Trophoblast cell (in vitro differentiated cells and primary cell): ENCODE measurements at regions not wholly inside any gene's neighbourhood (a gene's known extent, or its start where the extent isn't known, plus 50 kb on each side); places are given as distances from the start of the nearest gene placed in this dataset.

Experiments used
- DNase-seq, 2 donors: peaks; one replicate each; pipeline ENCODE4 v3.0.0-alpha.2; 2016
- H2AFZ ChIP-seq: 2 replicates; pipeline ENCODE4 v1.6.1; 2013; ENCODE audit warnings: low read length, moderate library complexity, mild to moderate bottlenecking; ENCODE audit not compliant: insufficient read depth, poor library complexity
- H2AK5ac ChIP-seq: 2 replicates; pipeline ENCODE4 v1.6.1; 2013; ENCODE audit warnings: mild to moderate bottlenecking, low read length
- H2BK120ac ChIP-seq: 2 replicates; pipeline ENCODE4 v1.6.1; 2013; ENCODE audit warnings: low read length, mild to moderate bottlenecking, moderate library complexity; ENCODE audit not compliant: insufficient read depth, poor library complexity
- H2BK12ac ChIP-seq: 2 replicates; pipeline ENCODE4 v1.6.1; 2013; ENCODE audit warnings: mild to moderate bottlenecking, low read length, moderate library complexity
- H2BK5ac ChIP-seq: 2 replicates; pipeline ENCODE4 v1.6.1; 2013; ENCODE audit warnings: low read length, low read depth, moderate library complexity, mild to moderate bottlenecking; ENCODE audit not compliant: poor library complexity
- H3K14ac ChIP-seq: 2 replicates; pipeline ENCODE4 v1.6.1; 2013; ENCODE audit warnings: mild to moderate bottlenecking, low read length
- H3K18ac ChIP-seq: 2 replicates; pipeline ENCODE4 v1.6.1; 2013; ENCODE audit warnings: mild to moderate bottlenecking, low read length
- H3K23ac ChIP-seq: 2 replicates; pipeline ENCODE4 v1.6.1; 2013; ENCODE audit warnings: low read length
- H3K27ac ChIP-seq: 2 replicates; pipeline ENCODE4 v1.5.1; 2013; ENCODE audit warnings: low read depth, mild to moderate bottlenecking, inconsistent platforms, low read length, moderate library complexity
- H3K27me3 ChIP-seq: 2 replicates; pipeline ENCODE4 v1.6.1; 2013; ENCODE audit warnings: inconsistent platforms, mild to moderate bottlenecking, low read length, moderate library complexity; ENCODE audit not compliant: insufficient read depth
- H3K36me3 ChIP-seq, 2 experiments: 1 replicate in 1 of 2; 2 replicates in 1 of 2; pipeline ENCODE4 v1.6.1; 2013; ENCODE audit warnings: low read length in 2 of 2, mild to moderate bottlenecking in 2 of 2, moderate library complexity in 1 of 2; ENCODE audit not compliant: insufficient read depth in 2 of 2, control insufficient read depth in 1 of 2
- H3K4ac ChIP-seq: 2 replicates; pipeline ENCODE4 v1.6.1; 2013; ENCODE audit warnings: low read depth, mild to moderate bottlenecking, low read length, moderate library complexity
- H3K4me1 ChIP-seq, 2 experiments: 1 replicate in 1 of 2; 2 replicates in 1 of 2; pipeline ENCODE4 v1.6.1; 2013; ENCODE audit warnings: low read length in 2 of 2, mild to moderate bottlenecking in 2 of 2, moderate library complexity in 1 of 2; ENCODE audit not compliant: insufficient read depth in 2 of 2, control insufficient read depth in 1 of 2
- H3K4me2 ChIP-seq: 2 replicates; pipeline ENCODE4 v1.6.1; 2013; ENCODE audit warnings: inconsistent platforms, mild to moderate bottlenecking, low read length, moderate library complexity
- H3K4me3 ChIP-seq: 2 replicates; pipeline ENCODE4 v1.5.1; 2013; ENCODE audit warnings: mild to moderate bottlenecking, low read depth, low read length, inconsistent platforms
- H3K79me1 ChIP-seq: one replicate; pipeline ENCODE4 v1.6.1; 2013; ENCODE audit warnings: low read length
- H3K79me2 ChIP-seq: 2 replicates; pipeline ENCODE4 v1.6.1; 2013; ENCODE audit warnings: low read length, mild to moderate bottlenecking; ENCODE audit not compliant: control insufficient read depth, insufficient read depth, poor library complexity
- H3K9ac ChIP-seq: 2 replicates; pipeline ENCODE4 v1.6.1; 2013; ENCODE audit warnings: mild to moderate bottlenecking, low read length
- H3K9me3 ChIP-seq: 2 replicates; pipeline ENCODE4 v1.6.1; 2013; ENCODE audit warnings: low read depth, mild to moderate bottlenecking, control low read depth, inconsistent platforms, low read length; ENCODE audit not compliant: insufficient read depth
- H4K12ac ChIP-seq: 2 replicates; pipeline ENCODE4 v1.6.1; 2013; ENCODE audit warnings: low read depth, mild to moderate bottlenecking, low read length, moderate library complexity
- H4K8ac ChIP-seq: 2 replicates; pipeline ENCODE4 v1.6.1; 2013; ENCODE audit warnings: low read depth, mild to moderate bottlenecking, low read length, moderate library complexity
- H4K91ac ChIP-seq: one replicate; pipeline ENCODE4 v1.6.1; 2013; ENCODE audit warnings: low read depth, mild to moderate bottlenecking, low read length, moderate library complexity
- WGBS: extraction: QIAGEN DNeasy Blood & Tissue Kit; methylation state at CpG from one replicate; pipeline ENCODE4 v1.1.7; 2013; ENCODE audit warnings: missing lambda C conversion rate; ENCODE audit not compliant: insufficient read length, insufficient coverage; ENCODE audit errors: extremely low coverage; 5-methylcytosine and 5-hydroxymethylcytosine counted together

- Histone ChIP-seq H3K79me2 (no peaks in the 10 kb centered on the region), H4K12ac (no peak overlapping the region), H4K8ac (no peak overlapping the region), H2BK120ac (no peak overlapping the region), H3K27me3 (no peaks in the 10 kb centered on the region), H2AFZ (no peak overlapping the region), H3K9ac (no peak overlapping the region), H3K4me2 (no peak overlapping the region), H3K79me1 (no peaks in the 10 kb centered on the region), H2AK5ac (no peak overlapping the region), H2BK5ac (no peak overlapping the region), H3K4me1 (no peaks in the 10 kb centered on the region), H2BK12ac (no peak overlapping the region), H3K4ac (no peak overlapping the region), H3K4me3 (no peak overlapping the region), H3K23ac (no peak overlapping the region), H3K18ac (no peak overlapping the region), H4K91ac (no peak overlapping the region), H3K36me3 (no peaks in the 10 kb centered on the region), H3K14ac (no peak overlapping the region), H3K9me3 (no peaks in the 10 kb centered on the region), H3K27ac (no peak overlapping the region)
- no peak for DNase-seq
- WGBS = no CpG with 5 or more reads among the region's 6 CpGs
These were observed 103.4 kb upstream of the CWC22 start for GRCh38 chr2:180110469-180110868.

GRCh38 chr2:180101846-180102245, 94.7 kb upstream of the CWC22 start:
- no CpG with 5 or more reads among the region's 1 CpG for WGBS
- Histone ChIP-seq H3K9ac (no peak overlapping the region), H3K4me2 (no peak overlapping the region), H2BK12ac (no peak overlapping the region), H4K91ac (no peak overlapping the region), H3K36me3 (no peaks in the 10 kb centered on the region), H2BK120ac (no peak overlapping the region), H3K4ac (no peak overlapping the region), H3K4me3 (no peak overlapping the region), H4K8ac (no peak overlapping the region), H3K79me1 (no peaks in the 10 kb centered on the region), H3K4me1 (no peaks in the 10 kb centered on the region), H3K14ac (no peak overlapping the region), H3K27ac (no peak overlapping the region), H2AFZ (no peak overlapping the region), H3K23ac (no peak overlapping the region), H3K18ac (no peak overlapping the region), H4K12ac (no peak overlapping the region), H2BK5ac (no peak overlapping the region), H2AK5ac (no peak overlapping the region), H3K79me2 (no peaks in the 10 kb centered on the region), H3K9me3 (no peaks in the 10 kb centered on the region), H3K27me3 (no peaks in the 10 kb centered on the region)
- DNase-seq = no peak

GRCh38 chr2:180099308-180099707, 92.2 kb upstream of the CWC22 start:
- H3K79me1 ChIP-seq = no peaks in the 10 kb centered on the region
- H2AFZ ChIP-seq = no peak overlapping the region
- H4K91ac ChIP-seq = no peak overlapping the region
- H3K27ac ChIP-seq = no peak overlapping the region
- no peak overlapping the region for H3K4me2 ChIP-seq
- no peak overlapping the region for H2BK120ac ChIP-seq
- no peak overlapping the region for H3K9ac ChIP-seq
- no peak overlapping the region for H4K8ac ChIP-seq
- no peaks in the 10 kb centered on the region for H3K27me3 ChIP-seq
- H2BK12ac ChIP-seq = no peak overlapping the region
- H2AK5ac ChIP-seq = no peak overlapping the region
- no peak overlapping the region for H4K12ac ChIP-seq
- H2BK5ac ChIP-seq = no peak overlapping the region
- no peak overlapping the region for H3K4ac ChIP-seq
- H3K36me3 ChIP-seq = no peaks in the 10 kb centered on the region
- H3K18ac ChIP-seq = no peak overlapping the region
- H3K4me3 ChIP-seq = no peak overlapping the region
- DNase-seq = no peak
- H3K4me1 ChIP-seq = no peaks in the 10 kb centered on the region
- no CpG with 5 or more reads among the region's 4 CpGs for WGBS
- no peak overlapping the region for H3K14ac ChIP-seq
- no peaks in the 10 kb centered on the region for H3K79me2 ChIP-seq
- no peak overlapping the region for H3K23ac ChIP-seq
- H3K9me3 ChIP-seq = no peaks in the 10 kb centered on the region

GRCh38 chr2:180085144-180085543, 78.0 kb upstream of the CWC22 start:
- Histone ChIP-seq H2AFZ (no peak overlapping the region), H3K27ac (no peak overlapping the region), H3K4me1 (no peaks in the 10 kb centered on the region), H3K79me1 (no peaks in the 10 kb centered on the region), H3K9me3 (no peaks in the 10 kb centered on the region), H4K8ac (no peak overlapping the region), H3K79me2 (no peaks in the 10 kb centered on the region), H3K23ac (no peak overlapping the region), H2BK5ac (no peak overlapping the region), H3K18ac (no peak overlapping the region), H3K14ac (no peak overlapping the region), H3K4me3 (no peak overlapping the region), H3K27me3 (no peaks in the 10 kb centered on the region), H3K36me3 (no peaks in the 10 kb centered on the region), H3K4ac (no peak overlapping the region), H2AK5ac (no peak overlapping the region), H3K4me2 (no peak overlapping the region), H4K91ac (no peak overlapping the region), H2BK120ac (no peak overlapping the region), H3K9ac (no peak overlapping the region), H2BK12ac (no peak overlapping the region), H4K12ac (no peak overlapping the region)
- DNase-seq = no peak
